HuH-7.5 (cell line): ENCODE measurements at regions not wholly inside any gene's neighbourhood (a gene's known extent, or its start where the extent isn't known, plus 50 kb on each side); places are given as distances from the start of the nearest gene placed in this dataset.

Experiments
- DNase-seq: peaks from one replicate; pipeline ENCODE4 v3.0.0; 2011; ENCODE audit warnings: low spot score

DNA sequence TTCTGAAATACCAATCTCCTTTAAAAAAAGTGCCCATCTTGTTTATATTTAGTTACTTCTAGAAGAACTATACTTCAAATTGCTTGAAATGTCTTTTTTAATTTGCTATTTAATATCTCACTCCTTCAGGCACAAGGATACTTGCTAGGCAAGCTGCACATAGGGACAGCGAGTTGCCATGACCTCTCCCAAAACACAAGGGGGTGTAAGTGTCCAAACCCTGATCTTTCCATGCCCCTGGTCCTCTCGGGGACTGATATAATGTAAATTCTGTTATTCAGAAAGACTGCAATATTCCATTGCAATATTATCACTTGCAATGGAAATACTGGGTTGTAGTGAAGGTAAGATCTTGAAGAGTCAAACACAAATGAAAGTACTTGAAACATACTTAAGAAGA lies 480.4 kb downstream of the CETN3 start:
- no peak for DNase-seq

GRCh38 chr5:89922161-89922560 lies 487.4 kb downstream of the CETN3 start:
- no peak for DNase-seq

GRCh38 chr5:89917112-89917511 lies 492.4 kb downstream of the CETN3 start:
- no peak for DNase-seq

- no peak for DNase-seq
Measured at GRCh38 chr5:89916131-89916530, 493.4 kb downstream of the CETN3 start.

GRCh38 chr5:89908876-89909275 lies 500.7 kb downstream of the CETN3 start:
- no peak for DNase-seq

- DNase-seq, result no peak
Measured at GRCh38 chr5:89904442-89904841, 505.1 kb downstream of the CETN3 start.

DNA sequence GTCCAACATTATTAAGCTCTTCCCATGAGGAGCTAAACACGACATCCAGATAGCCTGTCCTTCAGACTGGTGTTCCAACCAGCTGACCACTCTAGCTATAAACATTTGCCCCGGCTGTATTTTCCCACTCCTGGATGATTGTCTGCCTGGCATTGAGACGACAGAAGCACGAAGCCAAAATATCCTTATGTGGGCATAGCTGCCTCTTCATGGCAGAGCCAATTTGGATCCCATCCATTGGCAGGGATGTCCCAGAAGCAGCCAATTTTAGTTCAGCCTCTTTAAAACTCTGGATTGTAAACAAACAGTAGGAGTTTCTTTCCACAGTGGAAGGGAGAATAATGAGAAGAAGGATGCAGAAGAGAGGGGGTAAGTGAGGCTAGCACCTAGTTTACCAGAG lies 507.6 kb downstream of the CETN3 start:
- no peak for DNase-seq

- DNase-seq, result no peak
Measured at GRCh38 chr5:89901346-89901745, 508.2 kb downstream of the CETN3 start.

DNA sequence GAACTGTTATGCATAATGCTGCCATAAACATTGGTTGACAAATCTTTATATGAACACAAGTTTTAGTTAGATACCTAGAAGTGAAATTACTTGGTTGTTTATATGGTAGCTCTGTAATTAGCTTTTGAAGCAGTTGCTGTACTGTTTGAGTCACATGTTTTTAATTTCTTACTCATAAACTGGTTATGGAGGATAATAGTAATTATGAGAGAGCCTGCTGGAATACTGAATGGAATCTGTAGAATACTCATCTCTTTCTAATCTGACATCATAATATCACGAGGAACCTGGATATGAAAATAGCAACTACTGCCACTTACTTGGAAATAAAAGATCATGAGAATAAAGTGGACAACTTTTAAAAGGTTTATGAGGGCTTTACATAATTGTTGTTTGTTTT lies 509.2 kb downstream of the CETN3 start:
- no peak for DNase-seq

GRCh38 chr5:89899559-89899958 lies 510.0 kb downstream of the CETN3 start:
- DNase-seq, result no peak

DNA sequence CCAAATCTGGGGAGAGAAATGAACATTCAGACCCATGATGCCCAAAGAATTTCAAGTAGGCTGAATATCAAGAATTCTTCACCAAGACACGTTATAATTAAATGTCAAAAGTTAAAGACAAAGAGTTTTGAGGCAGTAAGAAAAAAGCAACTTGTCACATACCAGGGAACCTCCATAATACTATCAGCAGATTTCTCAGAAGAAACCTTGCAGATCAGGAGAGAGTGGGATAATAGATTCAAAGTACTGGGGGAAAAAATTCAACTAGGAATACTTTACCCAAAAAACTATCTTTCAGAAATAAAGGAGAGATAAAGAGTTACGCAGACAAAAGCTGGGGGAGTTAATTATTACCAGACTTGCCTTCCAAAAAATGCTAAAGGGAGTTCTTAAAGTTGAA lies 516.0 kb downstream of the CETN3 start:
- no peak for DNase-seq

DNA sequence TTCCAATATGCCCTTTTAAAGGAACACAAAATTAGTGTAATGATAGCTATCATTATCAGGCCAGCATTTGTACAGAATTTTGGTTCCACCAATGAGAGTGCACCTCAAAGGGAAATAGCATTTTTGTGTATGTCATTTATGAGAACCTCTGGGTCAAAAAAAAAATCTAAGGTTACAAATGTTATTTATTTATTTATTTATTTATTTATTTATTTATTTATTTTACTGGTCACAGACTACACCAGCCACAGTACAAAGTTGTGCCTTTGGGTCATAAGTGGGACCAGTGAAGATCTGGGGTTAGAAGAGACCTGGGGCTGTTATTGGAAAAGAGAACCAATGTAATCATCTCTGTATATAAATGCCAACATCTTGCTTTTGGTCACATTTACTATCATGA lies 523.9 kb downstream of the CETN3 start:
- no peak for DNase-seq

GRCh38 chr5:89883967-89884366 lies 525.6 kb downstream of the CETN3 start:
- no peak for DNase-seq

DNA sequence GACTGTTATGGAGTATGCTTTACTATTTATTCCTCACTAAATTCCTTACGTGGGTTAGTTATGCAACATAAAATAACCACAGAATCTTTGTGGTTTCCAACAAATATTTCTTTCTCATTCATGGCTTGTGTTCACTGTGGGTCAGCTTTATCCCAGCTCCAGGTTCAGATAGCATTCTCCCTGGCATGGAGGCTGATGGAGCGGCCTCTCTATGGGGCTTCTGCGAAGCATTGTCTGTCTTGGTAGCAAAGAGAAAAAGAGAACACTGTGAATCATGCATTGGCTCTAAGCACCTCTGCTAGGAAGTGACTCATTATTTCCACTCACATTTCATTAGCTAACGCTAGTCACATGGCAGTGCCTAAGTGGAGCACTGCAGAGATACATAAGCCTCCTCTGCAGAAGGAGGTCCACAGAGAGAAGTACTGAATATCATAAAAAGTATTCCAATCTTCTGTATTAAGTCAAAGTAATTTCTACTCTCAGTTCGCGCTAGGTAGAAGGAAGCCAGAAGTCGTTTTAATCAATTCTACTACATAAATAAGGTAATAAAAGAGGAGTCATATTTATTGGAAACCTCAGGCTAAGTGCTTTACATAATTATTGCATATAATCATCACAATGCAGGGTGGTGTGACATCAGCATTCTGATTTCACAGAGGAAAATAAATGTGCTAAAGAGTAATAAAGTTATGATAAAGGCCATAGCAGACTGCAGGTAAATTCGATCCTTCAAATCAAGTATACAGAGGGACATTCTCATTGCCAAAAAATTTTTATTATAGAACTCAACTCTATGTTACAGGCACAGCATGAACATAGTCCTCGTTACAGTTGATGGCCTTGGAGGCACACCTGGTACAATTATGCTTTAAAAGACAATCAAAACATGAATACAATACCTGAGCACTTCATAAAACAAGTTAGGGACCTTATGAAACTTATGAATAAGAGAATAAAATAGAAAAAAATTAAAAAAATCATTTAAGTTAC lies 531.1 kb downstream of the CETN3 start:
- DNase-seq, result no peak

GRCh38 chr5:89871906-89872305 lies 537.6 kb downstream of the CETN3 start:
- DNase-seq, result no peak

DNA sequence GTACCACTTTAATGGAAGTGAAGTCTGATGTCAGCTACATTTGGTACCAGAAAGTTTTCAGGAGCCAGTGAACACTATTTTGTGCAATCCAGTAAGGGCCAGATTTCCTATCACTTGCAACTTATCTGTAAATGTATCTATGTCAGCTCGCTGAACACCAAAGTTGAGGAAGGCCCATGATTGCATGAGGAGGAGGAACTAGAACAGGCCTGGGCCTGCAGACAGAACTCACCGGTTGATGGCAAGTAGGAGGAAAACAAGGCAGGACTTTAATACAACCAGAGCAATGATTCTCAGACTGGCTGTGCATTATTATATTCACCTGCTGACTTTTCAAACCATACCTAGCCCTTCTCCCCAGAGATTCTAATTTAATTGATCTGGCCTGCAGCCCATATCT lies 540.2 kb downstream of the CETN3 start:
- DNase-seq, result no peak

- no peak for DNase-seq
Measured at GRCh38 chr5:89866410-89866809, 543.1 kb downstream of the CETN3 start.

DNA sequence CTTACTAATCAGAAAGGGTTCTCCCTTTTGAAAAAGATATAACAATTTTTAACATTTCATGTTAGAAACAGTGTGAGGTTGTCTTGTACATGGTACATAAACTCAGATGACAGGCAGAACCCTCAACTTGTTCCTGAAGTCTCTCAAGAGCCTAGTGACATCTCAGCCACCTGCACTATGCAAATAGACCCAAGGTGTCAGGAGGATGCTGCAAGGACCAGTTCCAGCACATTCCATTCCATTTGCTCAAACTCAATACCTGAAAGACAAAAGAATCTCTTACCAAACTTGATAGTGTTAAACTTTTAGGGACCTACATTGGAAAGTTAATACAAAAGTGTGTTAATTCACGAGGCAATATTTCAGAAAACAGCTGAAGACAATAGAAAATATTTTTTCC lies 544.6 kb downstream of the CETN3 start:
- no peak for DNase-seq

DNA sequence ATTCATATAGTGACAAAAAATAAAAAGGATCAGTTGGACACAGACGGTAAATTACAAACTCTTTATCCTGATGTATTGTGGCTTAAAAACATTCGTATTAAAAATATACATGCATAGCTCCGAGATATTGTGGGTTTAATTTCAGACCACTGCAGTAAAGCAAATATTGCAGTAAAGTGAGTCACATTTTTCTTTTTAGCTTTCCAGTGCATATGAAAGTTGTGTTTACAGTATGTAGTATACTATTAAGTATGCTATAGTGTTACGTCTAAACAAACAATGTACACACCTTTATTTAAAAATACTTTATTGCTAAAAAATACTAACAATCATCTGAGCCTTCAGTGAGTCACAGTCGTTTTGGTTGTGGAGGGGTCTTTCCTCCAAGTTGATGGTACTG lies 551.8 kb downstream of the CETN3 start:
- DNase-seq, result no peak

DNA sequence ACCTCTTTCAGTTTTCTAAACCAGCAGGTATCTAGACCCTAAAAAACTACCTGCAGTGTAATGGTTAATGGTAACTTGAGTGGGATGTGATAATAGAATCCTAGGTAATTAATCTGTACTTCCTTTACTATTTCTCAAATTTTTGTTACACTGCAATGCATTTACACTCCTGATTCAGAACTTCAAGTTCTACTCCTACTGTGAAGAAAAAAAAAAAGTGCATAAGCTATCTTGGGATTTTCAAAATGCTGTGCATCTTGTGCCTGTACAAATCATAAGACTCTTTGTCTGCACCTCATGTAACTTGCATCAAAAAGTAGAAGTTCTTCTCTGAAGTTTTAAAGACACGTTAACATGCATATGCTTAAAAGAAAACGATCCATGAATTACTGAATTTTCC lies 554.1 kb downstream of the CETN3 start:
- no peak for DNase-seq

GRCh38 chr5:89851911-89852310 lies 557.6 kb downstream of the CETN3 start:
- no peak for DNase-seq

GRCh38 chr5:89850513-89850865 lies 559.1 kb downstream of the CETN3 start:
- DNase-seq, result no peak

DNA sequence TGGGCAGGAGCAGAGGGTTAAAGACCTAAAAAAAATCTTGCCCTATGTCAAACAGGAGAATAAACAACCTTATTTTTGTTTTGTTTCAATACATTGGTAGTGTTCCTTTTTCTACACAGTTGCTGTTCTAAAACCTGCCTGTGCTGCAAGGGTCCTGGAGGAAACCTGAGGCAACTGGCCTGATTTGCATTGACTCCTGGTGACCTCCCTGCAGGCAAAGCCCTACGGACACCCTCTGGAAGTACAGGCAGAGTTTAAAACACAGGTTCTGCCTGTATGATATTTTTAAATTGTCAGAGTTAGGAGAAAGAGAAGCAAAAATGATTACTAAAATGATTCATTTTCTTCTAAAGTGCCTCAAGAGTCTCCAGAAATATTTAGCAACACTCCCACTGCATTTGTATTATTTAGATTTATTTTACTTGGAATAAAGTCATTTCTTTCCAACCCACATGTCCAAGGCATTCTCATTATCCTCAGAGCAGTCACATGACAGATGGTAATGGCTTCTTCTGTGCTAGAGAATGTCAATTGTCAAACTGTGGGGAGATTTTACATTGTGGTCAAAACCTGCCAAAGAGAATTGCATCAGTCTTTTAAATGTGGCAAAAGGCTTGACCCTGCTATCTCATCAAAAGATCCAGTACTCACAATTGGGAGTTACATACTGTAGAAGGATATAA lies 559.6 kb downstream of the CETN3 start:
- DNase-seq, result no peak

- no peak for DNase-seq
Measured at GRCh38 chr5:89847743-89848142, 561.8 kb downstream of the CETN3 start.
